M059J (cell line): ENCODE measurements at regions not wholly inside any gene's neighbourhood (a gene's known extent, or its start where the extent isn't known, plus 50 kb on each side); places are given as distances from the start of the nearest gene placed in this dataset.
A peak's percentile ranks its signal among the peaks of the same experiment; 100 is the strongest.

Source experiments
- DNase-seq: peaks from one replicate; pipeline ENCODE4 v3.0.0-alpha.2; 2012; ENCODE audit warnings: low read depth

DNA sequence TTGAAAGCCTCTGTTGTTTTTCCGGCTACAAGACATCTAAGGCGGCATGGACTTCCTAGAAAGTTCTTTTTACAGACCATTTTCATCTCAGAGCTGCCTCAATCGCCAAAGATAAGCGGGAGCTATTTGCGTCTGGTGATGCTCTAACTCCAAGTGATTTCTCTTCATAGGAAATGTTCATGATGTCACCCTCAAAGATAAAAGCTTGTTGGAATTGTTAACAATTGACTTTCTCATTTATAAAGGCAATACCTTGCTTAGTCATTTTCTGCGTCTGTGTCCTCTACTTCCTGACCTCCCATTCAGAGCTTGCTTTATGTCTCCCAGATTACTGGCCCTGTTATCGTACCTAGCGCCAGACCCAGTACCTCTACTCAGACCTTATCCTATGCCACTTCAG, 259.0 kb upstream of the G2E3 start:
- DNase-seq: no peak

DNA sequence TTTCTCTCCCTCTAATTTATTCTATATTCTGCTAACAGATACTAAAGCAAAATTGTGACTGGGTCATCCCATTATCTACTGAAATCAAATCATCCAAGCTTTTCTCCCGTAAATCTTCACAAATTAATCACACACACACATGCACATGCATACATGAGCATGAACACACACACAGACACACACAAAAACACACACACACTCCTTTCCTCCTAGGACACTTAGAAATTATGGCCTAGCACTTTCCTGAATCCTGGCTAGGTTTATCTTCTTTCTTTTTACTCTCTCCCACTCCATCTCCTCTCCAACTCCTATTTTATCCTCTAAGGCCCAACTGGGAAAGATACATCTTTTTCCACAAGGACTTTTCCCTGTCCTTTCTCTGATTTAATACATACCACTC, 255.6 kb upstream of the G2E3 start:
- no peak for DNase-seq

DNA sequence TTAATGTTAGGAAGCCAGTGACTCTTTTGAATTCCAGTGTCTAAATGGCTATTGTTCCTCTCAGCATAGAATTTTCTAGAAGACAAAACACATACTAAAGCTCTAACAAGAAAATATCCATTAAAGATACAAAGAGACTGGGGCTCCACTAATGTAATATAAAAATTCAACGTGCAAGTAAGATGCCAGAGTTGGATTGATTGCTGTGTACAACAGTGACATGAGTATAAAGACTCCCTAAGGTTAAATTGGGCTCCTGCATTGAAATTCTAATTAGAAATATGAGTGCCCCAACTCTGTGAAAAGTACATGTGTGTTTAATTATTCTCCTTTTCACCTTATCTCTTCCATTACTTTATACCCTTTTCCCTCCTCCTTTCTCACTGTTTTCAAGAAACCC, 253.6 kb upstream of the G2E3 start:
- no peak for DNase-seq

DNA sequence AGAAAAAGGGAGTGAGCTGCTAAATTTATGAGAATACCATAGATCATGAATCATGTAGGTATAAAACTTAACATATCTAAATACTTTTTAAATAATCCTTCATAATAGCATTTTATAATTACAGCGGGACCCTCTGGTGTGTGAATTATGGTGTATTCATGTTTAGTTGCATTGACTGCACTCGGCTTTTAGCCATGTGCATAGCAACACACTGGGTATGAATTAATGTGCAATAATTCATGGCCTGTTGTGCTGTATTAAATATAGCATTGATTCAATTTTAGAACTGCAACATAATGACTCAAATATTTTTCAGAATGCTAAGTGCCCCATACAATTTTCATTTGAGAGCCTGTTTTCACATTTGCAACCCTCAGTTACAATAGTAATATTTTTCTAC, 249.6 kb upstream of the G2E3 start:
- no peak for DNase-seq

DNA sequence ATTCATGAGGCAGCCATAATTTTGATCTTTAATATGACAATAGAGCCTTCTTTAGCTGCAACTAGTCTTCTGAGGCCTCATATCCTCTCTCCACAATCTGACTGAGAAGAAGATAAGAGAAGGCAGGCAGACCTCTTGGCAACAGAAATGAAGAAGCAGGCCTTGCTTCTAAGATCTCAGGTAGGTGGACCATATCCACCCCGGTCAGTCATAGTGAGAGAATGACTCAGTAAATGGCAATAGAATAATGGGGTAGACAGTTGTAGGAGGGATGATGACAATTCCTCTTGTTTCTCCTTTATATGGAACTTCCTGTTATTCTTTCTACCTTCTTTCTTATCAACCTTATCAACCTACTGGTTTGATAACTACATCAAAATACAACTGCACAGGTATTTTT, 246.7 kb upstream of the G2E3 start:
- no peak for DNase-seq

DNA sequence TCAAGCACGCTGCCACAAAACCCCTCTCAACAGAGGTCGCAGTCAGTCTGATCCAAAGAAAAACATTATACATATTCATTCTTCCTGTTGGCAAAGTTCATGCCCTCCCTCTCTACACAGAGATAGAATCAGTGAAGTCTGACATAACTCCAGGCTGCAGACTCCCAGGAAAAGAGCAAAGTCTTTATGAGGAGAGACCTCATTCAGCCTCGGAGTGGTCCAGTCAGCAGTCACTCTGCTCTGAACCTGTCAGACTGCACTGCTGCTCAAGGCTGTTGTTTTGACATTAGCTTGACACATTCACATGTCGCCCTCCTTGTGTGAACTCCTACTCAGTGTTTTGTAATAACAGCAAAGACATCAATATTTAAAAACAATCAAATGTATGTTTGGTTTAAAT, 241.2 kb upstream of the G2E3 start:
- no peak for DNase-seq

DNA sequence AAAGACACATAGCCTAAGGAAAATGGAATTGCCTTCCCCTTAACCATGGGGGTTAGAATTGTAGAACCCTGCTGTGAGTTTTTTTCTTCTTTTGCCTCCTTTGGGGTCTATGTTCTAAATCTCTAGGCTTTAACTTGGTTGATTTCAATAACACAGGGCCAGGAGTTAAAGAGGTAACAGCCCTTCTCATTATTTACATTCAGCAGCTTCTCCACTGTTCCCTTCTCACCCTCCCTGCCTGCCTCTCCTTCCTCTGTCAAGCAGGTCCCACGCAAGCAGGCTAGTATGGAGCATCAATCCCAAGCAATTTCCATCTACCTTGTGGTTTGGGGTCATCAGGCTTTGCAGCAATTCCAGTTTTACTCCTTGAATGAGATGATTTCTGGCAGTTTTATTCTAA, 236.1 kb upstream of the G2E3 start:
- DNase-seq: no peak

DNA sequence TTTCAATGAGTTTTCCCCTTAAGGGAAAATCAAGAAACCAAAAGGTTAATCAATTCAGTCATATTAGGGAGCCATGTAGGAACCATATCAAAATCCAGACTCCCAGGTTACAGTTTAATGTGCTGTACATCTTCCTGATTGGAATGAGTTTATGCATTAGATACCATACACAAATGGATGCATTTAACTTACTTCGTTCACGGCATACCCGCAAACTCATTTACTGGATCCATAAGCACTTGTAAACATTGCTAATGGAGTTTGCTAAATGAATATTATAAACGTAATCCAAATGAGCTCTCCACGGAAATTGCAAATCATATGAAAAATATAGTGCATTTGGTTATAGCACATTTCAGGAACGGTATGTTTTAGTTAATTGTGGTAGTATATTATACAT, 228.9 kb upstream of the G2E3 start:
- DNase-seq: no peak

DNA sequence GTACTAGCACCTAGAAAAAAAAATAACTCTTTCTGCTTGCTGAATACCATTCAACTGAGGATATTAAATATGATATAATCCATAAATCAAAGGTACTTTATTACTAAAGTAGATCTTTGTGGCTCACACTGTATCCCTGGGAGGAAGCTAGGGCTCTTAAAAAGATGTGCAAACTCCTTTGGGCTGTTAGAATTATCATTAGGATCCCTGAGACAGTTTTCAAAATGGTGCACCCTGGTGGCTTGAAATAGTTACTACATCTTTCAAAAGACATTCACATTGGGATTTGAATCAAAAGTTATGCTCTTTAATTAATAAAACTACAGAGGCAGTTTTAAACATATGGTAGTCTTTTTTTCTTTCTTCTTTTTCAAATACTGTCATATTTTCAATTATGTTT, 228.5 kb upstream of the G2E3 start:
- no peak for DNase-seq

DNA sequence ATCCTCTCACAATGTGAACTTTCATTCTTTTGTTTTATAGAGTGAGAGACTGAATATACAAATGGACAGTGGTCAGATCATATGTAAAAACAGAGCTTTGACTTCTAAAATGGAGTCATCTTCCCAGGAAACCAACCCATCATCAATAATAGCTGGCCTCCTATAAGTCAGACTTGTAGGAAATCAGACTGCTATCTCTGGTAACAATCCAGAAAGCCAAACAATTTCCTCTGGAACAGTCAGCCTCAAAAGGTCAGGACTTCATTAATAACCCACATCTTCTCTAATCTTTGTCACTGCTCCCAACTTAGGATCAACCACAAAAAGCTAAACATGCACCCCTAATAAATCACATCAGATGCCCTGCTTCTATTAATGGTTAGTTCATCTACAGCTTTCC, 227.9 kb upstream of the G2E3 start:
- DNase-seq: no peak

DNA sequence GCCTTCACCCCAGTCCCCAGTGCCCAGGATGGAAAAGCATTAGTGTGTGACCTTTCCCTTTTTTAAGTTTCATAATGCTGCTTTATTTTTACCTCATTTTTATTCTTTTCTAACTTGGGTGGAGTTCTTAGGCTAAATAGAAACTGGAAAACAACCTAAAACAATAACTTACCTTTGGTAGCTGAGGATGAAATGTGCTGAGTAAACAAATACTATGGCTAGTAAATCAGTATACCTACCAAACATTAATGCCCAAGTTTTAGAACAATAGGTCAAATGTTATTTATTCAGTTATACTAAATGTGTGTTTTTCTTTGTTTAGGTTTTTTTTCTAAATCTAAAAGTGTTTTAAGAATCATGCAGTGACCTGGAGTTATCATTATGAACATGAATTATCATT, 226.6 kb upstream of the G2E3 start:
- no peak for DNase-seq

DNA sequence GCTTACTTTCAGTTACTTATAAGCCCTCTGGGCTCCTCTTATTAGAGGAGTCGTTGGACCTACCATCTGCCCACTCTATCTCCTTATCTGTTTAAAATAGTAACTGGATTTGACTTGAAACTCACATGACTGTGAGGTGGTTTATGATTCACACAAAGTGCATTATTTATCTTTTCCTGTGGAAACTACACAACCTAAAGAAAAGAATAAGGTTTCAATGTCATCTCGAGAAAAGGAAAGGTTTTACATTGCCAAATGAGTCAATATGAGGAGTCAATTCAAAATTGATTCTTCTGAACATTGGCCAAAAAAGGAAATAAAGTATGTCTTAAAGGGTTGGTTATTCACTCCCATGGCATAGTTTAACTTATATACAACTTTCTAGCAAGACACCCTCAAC, 225.0 kb upstream of the G2E3 start:
- DNase-seq: no peak

DNA sequence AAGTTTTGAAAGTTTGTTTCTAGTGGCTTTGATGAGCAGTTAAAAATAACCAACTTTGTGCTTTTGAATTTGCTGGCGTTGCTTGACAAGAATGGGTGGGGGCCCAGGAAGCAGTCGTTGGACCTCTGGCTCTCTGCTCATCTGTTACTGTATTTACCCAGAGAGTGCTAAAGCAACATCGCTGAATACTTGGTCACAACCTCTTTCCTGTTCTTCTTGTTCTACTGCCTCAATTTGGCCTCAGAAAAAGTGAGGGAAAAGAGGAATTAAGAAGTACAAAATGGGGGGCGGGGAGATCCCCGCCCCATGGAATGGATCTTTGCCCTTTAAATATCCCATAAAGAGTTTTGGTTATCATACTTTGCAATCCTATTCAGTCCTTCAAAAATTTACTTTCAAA, 221.5 kb upstream of the G2E3 start:
- DNase-seq: no peak

DNA sequence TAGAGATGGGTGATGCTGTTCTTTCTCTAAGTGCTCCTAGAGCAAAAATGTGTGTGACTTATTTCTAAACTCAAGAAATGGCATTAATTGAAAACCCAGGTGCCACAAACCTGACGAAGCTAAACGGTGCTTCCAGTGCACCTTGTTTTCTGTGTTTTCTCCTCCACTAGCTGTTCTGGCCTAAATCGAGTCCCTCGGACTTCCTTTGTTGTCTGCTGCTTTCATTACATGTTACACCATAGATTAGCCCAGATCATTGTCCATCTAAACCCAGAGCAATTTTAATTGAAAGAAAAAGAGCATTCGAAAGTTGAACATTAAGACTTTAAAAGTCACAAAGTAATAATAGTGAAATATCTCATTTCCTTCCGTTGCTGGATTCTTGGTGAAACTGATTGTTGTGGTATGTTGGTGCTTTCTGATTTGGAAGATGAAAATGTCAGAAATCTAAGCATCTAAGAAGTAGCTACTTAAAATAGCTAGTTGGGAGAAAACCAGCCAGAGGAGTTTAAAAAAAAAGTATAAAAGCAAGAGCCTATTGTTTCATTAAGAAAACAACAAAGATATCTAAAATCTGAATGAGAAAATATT, 219.6 kb upstream of the G2E3 start:
- DNase-seq: no peak

DNA sequence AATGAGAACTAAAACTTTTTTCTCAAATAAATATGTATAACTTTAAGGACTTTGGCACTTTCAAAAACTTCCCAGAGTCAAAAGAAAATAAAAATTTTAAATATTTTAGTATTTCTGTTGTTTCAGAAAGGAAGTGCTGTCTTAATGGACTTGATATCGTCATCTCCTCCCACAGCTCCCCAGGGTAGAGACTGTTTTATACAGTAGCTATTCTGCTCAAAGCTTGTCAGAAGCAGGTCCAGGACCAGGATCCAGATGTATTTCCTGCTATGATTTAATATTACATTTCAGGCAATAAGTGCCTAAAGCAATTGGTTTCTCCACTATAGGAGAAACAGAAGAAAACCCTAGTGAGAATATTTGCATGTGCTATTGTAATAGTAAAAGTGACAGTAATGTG, 218.5 kb upstream of the G2E3 start:
- DNase-seq: no peak

DNA sequence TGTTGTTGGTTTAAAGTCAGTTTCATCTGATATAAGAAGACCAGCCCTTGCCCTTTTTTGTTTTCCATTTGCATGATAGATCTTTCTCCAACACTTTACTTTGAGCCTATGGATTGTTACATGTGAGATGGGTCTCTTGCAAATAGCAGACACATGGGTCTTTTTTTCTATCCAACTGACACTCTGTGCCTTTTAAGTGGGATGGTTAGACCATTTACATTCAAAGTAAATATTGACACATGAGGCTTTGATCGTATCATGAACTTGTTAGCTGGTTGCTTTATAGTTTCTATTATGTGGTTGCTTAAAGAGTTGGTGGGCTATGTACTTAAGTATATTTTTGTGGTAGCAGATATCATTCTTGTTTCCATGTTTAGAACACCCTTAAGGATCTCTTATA, 213.4 kb upstream of the G2E3 start:
- DNase-seq: no peak

DNA sequence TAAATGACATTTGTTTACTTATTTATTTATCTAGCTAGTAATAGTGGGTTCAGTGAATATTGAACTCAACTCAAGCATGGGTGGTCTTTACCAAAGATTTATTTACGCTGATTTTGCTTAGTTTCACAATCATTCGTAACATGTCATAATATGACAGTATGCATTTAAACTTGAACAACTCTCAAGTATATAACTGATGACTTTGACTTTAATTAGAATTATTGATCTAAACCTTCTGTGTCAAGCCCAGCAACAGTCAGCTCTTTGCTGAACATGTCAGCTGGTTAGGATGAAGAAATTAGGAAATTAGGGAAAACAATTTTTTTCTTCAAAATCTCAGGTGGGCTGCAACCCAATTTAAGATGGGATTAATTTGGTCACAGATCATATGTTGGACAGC, 210.5 kb upstream of the G2E3 start:
- no peak for DNase-seq

DNA sequence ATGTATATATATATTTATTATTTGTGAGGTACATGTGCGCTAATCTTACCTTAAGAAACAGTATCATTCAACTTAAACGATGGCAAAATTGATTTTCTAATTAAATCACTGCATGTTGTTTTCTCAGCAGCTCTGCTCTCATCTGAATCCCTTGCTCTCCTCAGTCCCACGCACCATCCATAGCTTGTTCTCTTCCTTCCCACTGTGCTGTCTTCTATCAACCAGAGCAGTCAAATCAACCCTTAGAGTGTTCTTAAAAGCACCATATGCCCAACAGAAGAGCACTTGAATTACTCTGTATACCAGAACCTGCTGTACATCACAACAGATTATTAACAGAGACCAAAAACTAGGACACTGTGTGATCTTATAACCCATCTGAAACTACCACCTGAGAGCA, 209.4 kb upstream of the G2E3 start:
- no peak for DNase-seq

DNA sequence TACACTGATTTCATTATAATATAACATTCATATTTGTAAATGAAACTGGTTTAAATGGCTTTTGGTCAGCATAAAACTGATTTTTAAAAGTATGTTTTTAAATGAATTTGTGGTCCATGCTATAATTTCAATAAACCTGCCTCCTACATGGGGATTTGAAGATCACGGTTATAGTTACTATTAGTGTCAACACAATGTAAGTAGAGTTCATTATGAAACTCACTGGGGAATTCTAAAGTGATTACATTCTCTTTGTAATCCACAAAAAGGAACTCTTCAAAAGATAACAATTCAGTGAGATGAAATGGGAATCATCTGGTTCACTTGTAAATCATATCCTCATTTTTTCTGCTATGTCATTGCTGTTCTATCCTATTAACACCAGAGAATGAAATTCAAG, 204.5 kb upstream of the G2E3 start:
- no peak for DNase-seq

DNA sequence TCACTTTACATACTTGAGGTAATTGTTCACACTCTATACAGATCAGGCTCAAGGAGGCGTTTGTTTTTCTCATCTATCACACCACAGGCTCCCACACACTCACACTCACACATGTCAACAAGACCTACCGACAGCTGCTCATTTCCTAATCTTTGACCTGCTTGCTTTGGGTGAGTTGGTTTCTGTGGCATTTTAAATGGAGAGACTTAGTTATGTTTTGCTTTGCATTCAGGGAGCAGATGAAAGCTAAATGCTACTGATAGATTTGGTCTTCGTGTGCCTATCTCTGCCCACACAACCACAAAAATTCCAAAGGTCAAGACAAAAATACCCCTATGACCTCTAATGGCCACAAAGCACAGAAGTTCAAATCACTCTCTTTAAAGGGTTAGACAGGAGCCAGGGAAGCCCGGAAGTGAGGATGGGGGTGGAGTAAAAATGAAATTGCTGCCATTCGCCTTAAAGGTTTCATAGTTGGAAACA, 203.5 kb upstream of the G2E3 start:
- peak; percentile 28 for DNase-seq

DNA sequence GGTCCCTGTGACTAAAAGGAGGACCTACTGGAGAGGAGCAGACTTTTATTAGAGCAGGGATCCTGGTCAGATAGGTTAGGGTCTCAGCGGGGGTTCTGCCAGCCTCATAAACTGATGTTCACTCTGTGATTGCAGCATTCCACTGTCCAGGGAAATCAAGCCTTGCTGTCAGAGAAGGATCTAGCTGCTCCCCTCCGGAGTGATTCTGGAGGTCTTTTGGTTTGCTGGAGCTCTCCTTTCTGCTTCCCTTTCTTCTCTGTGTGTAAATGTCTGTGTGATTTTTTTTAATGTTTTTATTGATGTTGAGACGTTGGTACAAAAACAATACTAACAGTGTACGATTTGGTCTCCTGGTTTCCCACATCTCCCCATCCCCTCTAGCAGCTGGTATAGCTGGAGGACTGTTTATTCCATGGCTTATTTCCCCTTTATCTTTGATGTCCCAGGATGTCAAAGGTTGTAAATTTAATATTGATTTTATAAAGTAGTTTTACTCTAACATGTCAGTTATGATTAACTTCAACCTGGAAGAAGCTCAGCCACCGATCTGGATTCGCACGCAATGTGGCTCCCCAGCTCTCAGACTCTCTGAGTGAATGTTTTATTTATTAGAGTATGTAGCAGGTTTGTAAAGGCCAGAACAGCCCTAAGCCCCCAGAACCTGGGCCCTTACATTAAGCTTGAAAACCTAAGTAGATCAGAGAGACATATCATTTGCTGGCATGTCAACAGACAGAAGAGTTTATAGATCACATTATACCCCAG, 202.3 kb upstream of the G2E3 start:
- DNase-seq: no peak

DNA sequence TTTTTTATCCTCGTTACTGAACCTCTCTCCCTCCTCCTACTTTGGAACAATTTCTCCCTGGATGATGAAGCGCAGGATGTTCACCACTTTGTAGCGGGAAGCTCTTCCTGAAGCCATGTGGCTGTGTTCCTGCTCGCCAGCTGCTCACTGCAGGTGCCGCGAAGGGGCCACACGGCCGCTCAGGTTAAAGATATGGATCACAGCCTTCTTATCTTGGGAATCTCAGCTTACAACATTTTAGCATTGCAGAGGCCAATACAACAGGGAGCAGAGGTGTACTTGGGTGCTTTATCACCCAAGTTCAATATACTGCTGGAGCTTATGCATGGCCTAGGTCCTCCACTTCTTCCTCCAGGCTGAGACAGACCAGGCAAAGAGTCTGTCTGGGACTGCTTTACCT, 201.2 kb upstream of the G2E3 start:
- no peak for DNase-seq

DNA sequence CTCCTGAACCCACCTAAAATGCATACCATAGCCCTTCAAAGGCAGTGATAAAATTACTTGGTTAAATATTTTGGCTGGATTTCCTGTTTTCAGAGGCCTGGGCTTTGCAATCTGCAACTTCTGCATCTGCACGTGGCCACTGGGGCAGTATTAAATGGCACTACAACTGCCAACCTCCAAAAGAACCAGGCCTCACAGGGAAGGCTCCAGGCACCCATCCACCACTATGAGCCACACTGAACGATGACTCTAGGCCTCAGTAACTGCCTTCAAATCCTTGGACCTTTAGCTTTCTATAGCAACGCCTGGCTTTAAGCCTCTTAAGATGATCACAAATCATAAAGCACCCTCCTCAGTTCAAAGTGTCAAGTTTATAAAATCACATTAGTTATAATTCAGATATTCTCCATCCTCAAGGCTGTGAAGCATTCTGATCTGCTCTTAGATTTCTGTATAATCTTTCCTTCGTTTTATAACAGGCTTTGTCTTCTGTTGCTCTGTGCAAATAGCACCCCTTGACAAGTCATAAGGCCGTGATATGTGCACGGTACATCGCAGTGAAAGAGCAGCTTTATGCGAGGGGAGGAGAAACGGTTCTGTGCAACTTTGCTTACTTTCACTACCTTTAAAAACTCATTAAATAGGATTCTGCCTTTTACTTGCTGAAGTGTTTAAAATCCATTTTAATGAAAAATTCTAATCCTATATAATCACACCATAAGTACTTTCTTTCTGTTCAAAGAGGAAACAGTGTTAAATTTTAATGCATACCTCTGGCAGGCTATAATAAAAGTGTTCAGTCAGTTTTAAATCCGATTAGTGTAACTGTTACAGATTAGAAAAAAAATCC, 196.4 kb upstream of the G2E3 start:
- DNase-seq: no peak
